ENCODE measurements at regions not wholly inside any gene's neighbourhood (a gene's known extent, or its start where the extent isn't known, plus 50 kb on each side); places are given as distances from the start of the nearest gene placed in this dataset.
A peak's percentile ranks its signal among the peaks of the same experiment; 100 is the strongest.

GRCh38 chr1:101135526-101135925 lies 101.3 kb upstream of the S1PR1 start:
- intact Hi-C loops (cut with micrococcal nuclease), result loop anchor here (5.0 to 10.0 kb wide), 2 partner anchors 147 to 199 kb away; no protein-coding TSS in a partner anchor
- H3K9me3 Mint-ChIP-seq, result no peaks in the 10 kb centered on the region
- Histone ChIP-seq H3K27me3 (ENCODE audit: control insufficient read depth, insufficient read depth, low read length) (no peaks in the 10 kb centered on the region), H3K9me3 (ENCODE audit: control insufficient read depth, insufficient read depth, low read length) (no peaks in the 10 kb centered on the region), H3K4me1 (ENCODE audit: control insufficient read depth, insufficient read depth, low read length) (peaks cover 6% of the 10 kb centered on the region), H3K36me3 (ENCODE audit: control insufficient read depth, insufficient read depth, low read length) (no peaks in the 10 kb centered on the region), H3K27ac (ENCODE audit: low read length) (no peak overlapping the region), H3K4me3 (ENCODE audit: low read length) (no peak overlapping the region)
- no peak for DNase-seq
- peak overlapping the region; percentile 49 for H3K4me3 Mint-ChIP-seq
- peaks cover 46 to 61% of the 10 kb centered on the region in 2 donors for H3K4me1 Mint-ChIP-seq
- no CpG with 5 or more reads among the region's 2 CpGs for WGBS (ENCODE audit: insufficient coverage)
- peak overlapping the region; percentile 88 to 93 for H3K27ac Mint-ChIP-seq
- no peaks in the 10 kb centered on the region for H3K36me3 Mint-ChIP-seq
- H3K27me3 Mint-ChIP-seq (ENCODE audit: low read depth in 2 of 2), result peaks cover 7 to 8% of the 10 kb centered on the region in 2 donors
- no peak for ATAC-seq
- TF ChIP-seq CTCF (IDR thresholded peaks at IDR 0.05), result no peak

- Histone ChIP-seq H3K27me3 (ENCODE audit: control insufficient read depth, insufficient read depth, low read length) (no peaks in the 10 kb centered on the region), H3K4me3 (ENCODE audit: low read length) (no peak overlapping the region), H3K9me3 (ENCODE audit: control insufficient read depth, insufficient read depth, low read length) (no peaks in the 10 kb centered on the region), H3K27ac (ENCODE audit: low read length) (no peak overlapping the region), H3K36me3 (ENCODE audit: control insufficient read depth, insufficient read depth, low read length) (no peaks in the 10 kb centered on the region), H3K4me1 (ENCODE audit: control insufficient read depth, insufficient read depth, low read length) (peaks cover 21% of the 10 kb centered on the region)
- H3K4me3 Mint-ChIP-seq, result no peak overlapping the region
- peaks cover 50 to 59% of the 10 kb centered on the region in 2 donors for H3K4me1 Mint-ChIP-seq
- TF ChIP-seq CTCF (IDR thresholded peaks at IDR 0.05), result no peak
- H3K27me3 Mint-ChIP-seq (ENCODE audit: low read depth in 2 of 2), result peaks cover 7 to 8% of the 10 kb centered on the region in 2 donors
- H3K9me3 Mint-ChIP-seq, result no peaks in the 10 kb centered on the region
- intact Hi-C loops (cut with micrococcal nuclease), result loop anchor here (10.0 kb wide), 1 partner anchor 203 kb away; no protein-coding TSS in a partner anchor
- WGBS (ENCODE audit: insufficient coverage), result 100% methylated on average over 1 of the region's 1 CpG
- H3K36me3 Mint-ChIP-seq, result no peaks in the 10 kb centered on the region
- H3K27ac Mint-ChIP-seq, result no peak overlapping the region
- ATAC-seq, result no peak
- DNase-seq, result no peak
These were observed 105.5 kb upstream of the S1PR1 start for GRCh38 chr1:101131239-101131843.

GRCh38 chr1:101130673-101131072 lies 105.1 kb upstream of the DPH5 start:
- DNase-seq, result no peak

More at GRCh38 chr1:101130673-101131072, 105.1 kb upstream of the DPH5 start:
- no peaks in the 10 kb centered on the region for H3K36me3 Mint-ChIP-seq
- intact Hi-C loops (cut with micrococcal nuclease), result loop anchor here (10.0 kb wide), 1 partner anchor 204 kb away; no protein-coding TSS in a partner anchor
- H3K27ac ChIP-seq (ENCODE audit: low read length), result no peak overlapping the region
- H3K9me3 ChIP-seq (ENCODE audit: control insufficient read depth, insufficient read depth, low read length), result no peaks in the 10 kb centered on the region
- TF ChIP-seq CTCF (IDR thresholded peaks at IDR 0.05), result no peak
- WGBS (ENCODE audit: insufficient coverage), result 98% methylated on average over 6 of the region's 6 CpGs
- H3K4me1 Mint-ChIP-seq, result peaks cover 43 to 52% of the 10 kb centered on the region in 2 donors
- no peak overlapping the region for H3K4me3 Mint-ChIP-seq
- H3K9me3 Mint-ChIP-seq, result no peaks in the 10 kb centered on the region
- no peaks in the 10 kb centered on the region for H3K27me3 ChIP-seq (ENCODE audit: control insufficient read depth, insufficient read depth, low read length)
- peaks cover 18% of the 10 kb centered on the region for H3K4me1 ChIP-seq (ENCODE audit: control insufficient read depth, insufficient read depth, low read length)
- no peaks in the 10 kb centered on the region for H3K36me3 ChIP-seq (ENCODE audit: control insufficient read depth, insufficient read depth, low read length)
- no peak for ATAC-seq
- H3K27ac Mint-ChIP-seq, result no peak overlapping the region
- peaks cover 7 to 8% of the 10 kb centered on the region in 2 donors for H3K27me3 Mint-ChIP-seq (ENCODE audit: low read depth in 2 of 2)
- H3K4me3 ChIP-seq (ENCODE audit: low read length), result no peak overlapping the region

All from natural killer cell (primary cell).